Activated naive CD4-positive, alpha-beta T cell treated with anti-CD3 and anti-CD28 coated beads, Interleukin-2, amount 10 ng/mL, durations not matched to agents 7 days and 5 days (primary cell): ENCODE measurements at regions not wholly inside any gene's neighbourhood (a gene's known extent, or its start where the extent isn't known, plus 50 kb on each side); places are given as distances from the start of the nearest gene placed in this dataset.

ENCODE experiments used
- CTCF ChIA-PET: fragments of 350-600 bp; sonication (Branson Sonifier 250); formaldehyde crosslinking; loops from one replicate; lab custom pipeline; 2021; ENCODE audit warnings: antibody characterized with exemption; lab: Charles Lee
- DNase-seq: peaks from one replicate; pipeline ENCODE4 v3.0.0-alpha.2; 2020
- H3K27ac Mint-ChIP-seq: one replicate; pipeline ENCODE4 v1.8.0; 2021; ENCODE audit warnings: mild to moderate bottlenecking, moderate library complexity, mixed read lengths
- H3K27me3 Mint-ChIP-seq: one replicate; pipeline ENCODE4 v1.8.0; 2021; ENCODE audit warnings: mild to moderate bottlenecking, mixed read lengths
- H3K36me3 Mint-ChIP-seq: one replicate; pipeline ENCODE4 v1.8.0; 2021; ENCODE audit warnings: mixed read lengths
- H3K4me1 Mint-ChIP-seq: one replicate; pipeline ENCODE4 v1.8.0; 2021; ENCODE audit warnings: mixed read lengths
- H3K4me3 Mint-ChIP-seq: one replicate; pipeline ENCODE4 v1.8.0; 2021; ENCODE audit warnings: mild to moderate bottlenecking, moderate library complexity, mixed read lengths
- H3K9me3 Mint-ChIP-seq: one replicate; pipeline ENCODE4 v1.8.0; 2021; ENCODE audit warnings: mixed read lengths

DNA sequence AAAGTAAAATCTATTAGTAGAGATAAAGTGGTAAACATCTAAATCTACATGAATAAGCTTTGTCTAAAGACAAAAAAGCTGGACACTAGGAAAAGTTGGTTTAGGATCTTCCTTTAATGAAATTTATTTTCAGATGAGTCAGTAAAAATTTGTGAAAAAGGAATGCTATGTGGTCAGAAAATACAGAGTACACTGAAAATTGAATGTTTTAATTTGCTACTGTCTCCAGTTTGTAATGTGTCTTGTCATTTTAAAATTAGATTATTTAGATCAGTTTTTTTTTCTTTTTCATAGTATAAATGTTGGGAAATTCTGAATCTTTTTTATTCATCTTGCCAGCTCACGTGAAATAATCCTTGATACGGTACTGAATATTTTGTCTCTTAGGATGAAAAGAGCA, 56.9 kb downstream of the SLITRK6 start:
- no peaks in the 10 kb centered on the region for H3K9me3 Mint-ChIP-seq
- H3K27me3 Mint-ChIP-seq: no peaks in the 10 kb centered on the region
- H3K4me1 Mint-ChIP-seq: no peaks in the 10 kb centered on the region
- CTCF ChIA-PET: no interaction called here
- H3K27ac Mint-ChIP-seq: no peak overlapping the region
- no peaks in the 10 kb centered on the region for H3K36me3 Mint-ChIP-seq
- DNase-seq: no peak
- no peak overlapping the region for H3K4me3 Mint-ChIP-seq

DNA sequence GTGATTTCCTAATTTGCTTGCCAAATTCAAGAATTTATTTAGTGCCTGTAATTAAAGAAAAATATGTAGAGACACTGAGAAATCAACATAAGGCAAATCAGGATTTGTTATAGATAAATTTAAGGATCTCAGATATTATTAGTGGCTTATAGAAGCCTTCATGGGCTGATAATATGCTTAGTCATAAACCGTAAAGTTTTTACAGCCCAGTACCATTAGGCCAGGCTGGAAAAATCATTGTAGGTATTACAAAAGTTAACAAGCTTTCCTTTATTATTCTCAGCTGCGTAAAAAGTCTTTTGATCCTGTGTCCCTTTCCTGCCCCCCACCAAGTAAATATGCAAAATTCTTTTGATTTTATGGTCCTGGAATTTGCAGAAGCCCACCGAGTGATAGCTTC, 58.2 kb downstream of the SLITRK6 start:
- Mint-ChIP-seq H3K27ac (no peak overlapping the region), H3K4me3 (no peak overlapping the region), H3K4me1 (no peaks in the 10 kb centered on the region), H3K27me3 (no peaks in the 10 kb centered on the region), H3K9me3 (no peaks in the 10 kb centered on the region), H3K36me3 (no peaks in the 10 kb centered on the region)
- CTCF ChIA-PET: no interaction called here
- DNase-seq: no peak

DNA sequence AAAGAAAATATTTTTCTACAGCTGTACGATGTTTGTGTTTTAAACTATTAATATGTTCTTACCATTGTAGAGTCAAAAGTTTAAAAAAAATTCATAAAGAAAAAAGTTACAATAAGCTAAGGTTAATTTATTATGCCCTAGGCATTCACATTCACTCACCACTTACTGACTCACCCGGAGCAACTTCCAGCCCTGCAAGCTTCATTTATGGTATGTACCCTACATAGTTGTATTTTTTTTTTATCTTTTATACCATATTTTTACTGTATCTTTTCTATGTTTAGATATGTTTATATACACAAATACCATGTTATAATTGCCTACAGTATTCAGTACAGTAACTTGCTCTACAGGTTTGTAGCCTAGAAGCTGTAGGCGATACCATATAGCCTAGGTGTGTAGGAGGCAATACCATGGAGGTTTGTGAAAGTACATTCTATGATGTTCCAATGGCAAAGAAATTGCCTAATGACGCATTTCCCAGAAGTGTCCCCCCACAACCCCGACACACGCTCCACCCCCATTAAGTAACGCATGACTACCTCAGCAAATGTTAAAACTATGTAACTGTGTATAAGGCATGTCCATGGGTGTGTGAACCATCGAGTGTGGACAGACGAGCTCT, 60.4 kb downstream of the SLITRK6 start:
- DNase-seq: no peak
- Mint-ChIP-seq H3K36me3 (no peaks in the 10 kb centered on the region), H3K4me1 (no peaks in the 10 kb centered on the region), H3K27ac (no peak overlapping the region), H3K9me3 (no peaks in the 10 kb centered on the region), H3K27me3 (no peaks in the 10 kb centered on the region), H3K4me3 (no peak overlapping the region)
- CTCF ChIA-PET: interaction anchor here (0.6 kb wide), 1 partner anchor 1954 kb away, joined by 3 read pairs; no protein-coding TSS in a partner anchor

GRCh38 chr13:85737952-85738351, 61.3 kb downstream of the SLITRK6 start:
- H3K27ac Mint-ChIP-seq: no peak overlapping the region
- CTCF ChIA-PET: no interaction called here
- no peak for DNase-seq
- H3K36me3 Mint-ChIP-seq: no peaks in the 10 kb centered on the region
- no peak overlapping the region for H3K4me3 Mint-ChIP-seq
- H3K27me3 Mint-ChIP-seq: no peaks in the 10 kb centered on the region
- no peaks in the 10 kb centered on the region for H3K4me1 Mint-ChIP-seq
- no peaks in the 10 kb centered on the region for H3K9me3 Mint-ChIP-seq

- no peak for DNase-seq
- Mint-ChIP-seq H3K4me3 (no peak overlapping the region), H3K4me1 (no peaks in the 10 kb centered on the region), H3K27me3 (no peaks in the 10 kb centered on the region), H3K9me3 (no peaks in the 10 kb centered on the region), H3K36me3 (no peaks in the 10 kb centered on the region), H3K27ac (no peak overlapping the region)
- CTCF ChIA-PET: no interaction called here
Measured at GRCh38 chr13:85729296-85729695, 69.9 kb downstream of the SLITRK6 start.

- H3K4me3 Mint-ChIP-seq: no peak overlapping the region
- no peak for DNase-seq
- H3K36me3 Mint-ChIP-seq: no peaks in the 10 kb centered on the region
Measured at GRCh38 chr13:85728811-85729210, 70.4 kb downstream of the SLITRK6 start.

DNA sequence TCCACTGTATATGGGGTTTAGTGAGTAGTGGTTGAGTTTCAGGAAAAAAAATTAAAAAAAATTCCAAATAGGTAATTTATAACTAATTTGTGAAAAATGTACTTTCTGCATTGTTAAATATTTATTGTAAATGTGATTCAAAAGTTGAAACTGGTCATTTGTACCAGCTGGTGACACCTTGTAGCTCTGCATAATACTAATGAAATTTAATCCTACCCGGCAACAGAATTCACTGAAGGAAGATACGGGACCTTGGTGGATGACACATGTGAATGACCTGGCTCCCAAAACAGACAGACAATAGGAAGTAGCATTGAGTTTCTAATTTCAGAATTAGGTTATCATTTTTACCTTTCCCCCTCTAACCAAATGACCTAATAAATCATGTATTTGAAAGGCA, 73.8 kb downstream of the SLITRK6 start:
- Mint-ChIP-seq H3K36me3 (no peaks in the 10 kb centered on the region), H3K27me3 (no peaks in the 10 kb centered on the region), H3K4me1 (no peaks in the 10 kb centered on the region), H3K27ac (no peak overlapping the region), H3K4me3 (no peak overlapping the region), H3K9me3 (no peaks in the 10 kb centered on the region)
- CTCF ChIA-PET: no interaction called here
- no peak for DNase-seq

More at GRCh38 chr13:85728811-85729210, 70.4 kb downstream of the SLITRK6 start:
- H3K27me3 Mint-ChIP-seq: no peaks in the 10 kb centered on the region
- H3K4me1 Mint-ChIP-seq: no peaks in the 10 kb centered on the region
- CTCF ChIA-PET: no interaction called here
- H3K27ac Mint-ChIP-seq: no peak overlapping the region
- H3K9me3 Mint-ChIP-seq: no peaks in the 10 kb centered on the region

DNA sequence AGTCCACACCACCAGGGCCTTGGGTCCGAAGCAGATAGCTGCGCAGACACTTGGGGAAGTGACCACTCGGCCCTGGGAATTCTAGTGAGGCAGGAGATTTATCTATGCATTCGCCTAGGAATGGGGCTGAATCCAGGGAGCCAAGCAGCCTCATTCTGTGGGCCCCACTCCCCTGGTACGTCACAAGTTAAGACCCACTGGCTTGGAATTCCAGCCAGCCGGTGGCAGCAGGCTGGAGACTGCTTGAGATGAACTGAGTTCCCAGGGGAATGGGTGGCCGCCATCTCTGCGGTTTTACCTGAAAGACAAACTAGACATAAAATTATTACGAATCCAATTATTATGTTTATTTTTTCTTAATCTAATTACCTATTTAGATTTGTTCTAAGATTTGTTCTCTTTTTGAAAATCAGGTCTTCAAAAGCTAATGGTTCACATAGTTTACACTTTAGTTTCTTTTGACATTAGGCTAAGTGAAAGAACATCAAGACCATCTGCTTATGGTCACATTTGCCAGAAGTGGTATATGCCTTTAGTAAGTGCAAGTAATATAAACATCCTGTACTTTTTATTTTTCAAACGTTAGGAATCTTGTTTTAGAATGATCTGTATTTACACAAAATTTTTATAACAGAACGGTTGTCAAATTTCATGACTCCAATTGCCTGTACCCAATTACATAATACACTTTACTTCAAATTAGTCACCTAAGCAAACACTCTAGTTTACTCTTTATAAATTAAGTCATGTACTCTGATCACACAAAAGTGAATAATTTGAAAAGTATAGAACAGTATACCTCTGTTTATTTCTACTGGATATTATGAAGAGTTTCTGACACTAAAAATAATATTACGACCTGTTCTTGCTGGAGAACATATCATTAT, 74.4 kb downstream of the SLITRK6 start:
- no peak for DNase-seq
- H3K4me1 Mint-ChIP-seq: no peaks in the 10 kb centered on the region
- CTCF ChIA-PET: no interaction called here
- H3K27me3 Mint-ChIP-seq: no peaks in the 10 kb centered on the region
- H3K27ac Mint-ChIP-seq: no peak overlapping the region
- no peak overlapping the region for H3K4me3 Mint-ChIP-seq
- no peaks in the 10 kb centered on the region for H3K9me3 Mint-ChIP-seq
- H3K36me3 Mint-ChIP-seq: no peaks in the 10 kb centered on the region

DNA sequence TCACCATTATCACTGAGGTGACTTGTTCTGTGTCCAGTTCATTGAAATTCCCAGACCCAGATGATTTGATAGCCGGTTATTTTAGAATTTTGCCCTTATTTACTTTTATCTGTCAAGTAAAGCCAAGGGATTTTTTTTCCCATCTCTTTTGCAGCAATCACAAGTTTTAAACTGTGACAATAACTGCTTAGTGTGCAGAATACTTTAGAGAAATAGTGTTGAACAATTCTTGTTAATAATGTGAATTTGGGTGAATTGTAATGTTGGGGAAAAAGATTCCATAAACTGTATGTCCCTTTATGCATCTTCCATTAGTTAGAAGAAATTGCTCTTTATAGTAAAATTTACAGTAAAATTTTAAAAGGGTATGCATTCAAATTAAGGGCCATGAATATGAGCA, 79.5 kb downstream of the SLITRK6 start:
- Mint-ChIP-seq H3K27me3 (no peaks in the 10 kb centered on the region), H3K4me3 (no peak overlapping the region), H3K27ac (no peak overlapping the region), H3K36me3 (no peaks in the 10 kb centered on the region), H3K4me1 (no peaks in the 10 kb centered on the region), H3K9me3 (no peaks in the 10 kb centered on the region)
- CTCF ChIA-PET: no interaction called here
- no peak for DNase-seq

DNA sequence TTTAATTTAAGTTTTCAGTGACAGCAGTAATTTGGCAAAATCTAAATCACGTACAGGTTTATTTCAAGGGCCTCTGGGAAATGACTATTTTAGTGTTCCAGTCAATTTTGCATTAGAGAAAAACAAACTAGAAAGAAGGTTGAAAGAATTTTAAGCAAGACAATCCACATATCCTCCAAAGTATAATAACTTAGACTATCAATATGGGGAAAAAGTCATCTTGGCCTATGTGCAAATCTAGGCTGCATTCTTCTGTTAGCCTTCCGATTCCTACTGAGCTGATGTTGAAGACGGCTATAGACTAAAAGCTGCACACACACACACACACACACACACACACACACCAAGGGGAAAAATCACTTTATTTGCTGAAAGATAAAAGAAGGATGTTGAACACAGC, 81.3 kb downstream of the SLITRK6 start:
- no peak overlapping the region for H3K27ac Mint-ChIP-seq
- H3K36me3 Mint-ChIP-seq: no peaks in the 10 kb centered on the region
- no peaks in the 10 kb centered on the region for H3K4me1 Mint-ChIP-seq
- DNase-seq: no peak
- no peak overlapping the region for H3K4me3 Mint-ChIP-seq
- no peaks in the 10 kb centered on the region for H3K27me3 Mint-ChIP-seq
- H3K9me3 Mint-ChIP-seq: no peaks in the 10 kb centered on the region
- CTCF ChIA-PET: no interaction called here

- Mint-ChIP-seq H3K9me3 (no peaks in the 10 kb centered on the region), H3K27ac (no peak overlapping the region), H3K4me3 (no peak overlapping the region), H3K4me1 (no peaks in the 10 kb centered on the region), H3K27me3 (no peaks in the 10 kb centered on the region), H3K36me3 (no peaks in the 10 kb centered on the region)
- DNase-seq: no peak
- CTCF ChIA-PET: interaction anchor here (0.6 kb wide), 1 partner anchor 11 kb away, joined by 3 read pairs; no protein-coding TSS in a partner anchor
Measured at GRCh38 chr13:85710545-85710944, 88.7 kb downstream of the SLITRK6 start.

- DNase-seq: no peak
- Mint-ChIP-seq H3K4me1 (no peaks in the 10 kb centered on the region), H3K4me3 (no peak overlapping the region), H3K9me3 (no peaks in the 10 kb centered on the region), H3K27me3 (no peaks in the 10 kb centered on the region), H3K27ac (no peak overlapping the region), H3K36me3 (no peaks in the 10 kb centered on the region)
- CTCF ChIA-PET: no interaction called here
Measured at GRCh38 chr13:85709721-85710120, 89.5 kb downstream of the SLITRK6 start.

DNA sequence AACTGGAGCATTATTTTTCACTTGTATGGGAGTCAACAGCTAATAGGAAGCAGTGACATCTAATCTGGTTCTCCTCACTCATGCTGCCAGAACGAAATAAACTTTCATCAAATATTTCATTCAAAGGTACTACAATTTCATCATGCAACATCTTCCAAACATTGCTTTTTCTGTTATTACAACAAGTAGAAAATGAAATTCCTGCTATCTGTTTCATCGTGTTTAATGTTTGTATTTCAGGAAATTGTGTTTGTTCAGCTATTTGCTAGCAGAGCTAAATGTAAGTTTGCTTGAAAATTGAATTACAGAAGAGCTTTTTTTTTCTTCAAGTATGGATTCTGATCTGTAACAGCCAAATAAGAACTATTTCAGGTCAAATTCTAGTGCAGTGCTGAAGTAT, 90.1 kb downstream of the SLITRK6 start:
- no peak overlapping the region for H3K27ac Mint-ChIP-seq
- no peak overlapping the region for H3K4me3 Mint-ChIP-seq
- CTCF ChIA-PET: no interaction called here
- H3K27me3 Mint-ChIP-seq: no peaks in the 10 kb centered on the region
- DNase-seq: no peak
- no peaks in the 10 kb centered on the region for H3K36me3 Mint-ChIP-seq
- no peaks in the 10 kb centered on the region for H3K9me3 Mint-ChIP-seq
- no peaks in the 10 kb centered on the region for H3K4me1 Mint-ChIP-seq

DNA sequence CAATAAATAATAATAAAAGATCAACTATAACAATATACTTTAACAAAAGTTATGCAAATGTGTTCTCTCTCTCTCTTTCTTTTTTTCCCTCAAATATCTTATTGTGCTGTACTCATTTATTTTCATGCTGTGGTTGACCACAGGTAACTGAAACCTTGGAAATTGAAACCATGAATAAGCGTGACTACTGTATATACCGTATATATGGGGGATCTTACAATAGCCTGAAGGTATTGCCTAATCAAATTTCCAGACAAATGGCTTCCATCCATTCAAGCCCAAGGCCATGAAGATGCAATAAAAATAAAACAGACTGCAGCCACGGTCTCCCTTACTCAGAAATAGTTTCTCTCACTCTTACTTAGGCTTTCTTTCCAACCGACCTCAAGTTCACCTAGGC, 98.3 kb downstream of the SLITRK6 start:
- CTCF ChIA-PET: no interaction called here
- no peak overlapping the region for H3K4me3 Mint-ChIP-seq
- H3K27me3 Mint-ChIP-seq: no peaks in the 10 kb centered on the region
- H3K36me3 Mint-ChIP-seq: no peaks in the 10 kb centered on the region
- no peak overlapping the region for H3K27ac Mint-ChIP-seq
- no peaks in the 10 kb centered on the region for H3K4me1 Mint-ChIP-seq
- H3K9me3 Mint-ChIP-seq: peaks cover 28% of the 10 kb centered on the region
- DNase-seq: no peak

DNA sequence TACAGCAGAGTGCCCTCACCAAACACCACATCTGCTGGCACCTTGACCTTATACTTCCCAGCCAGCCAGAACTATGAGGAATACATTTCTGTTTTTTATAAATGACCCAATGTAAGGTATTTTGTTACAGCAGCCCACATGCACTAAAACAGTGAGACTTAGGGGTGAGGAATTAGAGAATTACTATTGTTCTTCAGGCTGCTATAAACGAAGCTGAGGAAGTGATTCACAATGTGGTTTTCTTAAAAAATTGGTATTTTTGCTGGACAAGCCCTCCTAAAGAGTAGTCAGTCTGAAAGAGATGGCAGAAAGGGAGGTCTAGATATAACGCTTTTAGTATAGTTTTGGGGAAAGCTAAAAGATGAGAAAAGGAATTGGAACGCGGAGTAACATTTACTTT, 101.0 kb downstream of the SLITRK6 start:
- CTCF ChIA-PET: no interaction called here
- peaks cover 27% of the 10 kb centered on the region for H3K9me3 Mint-ChIP-seq
- no peak overlapping the region for H3K4me3 Mint-ChIP-seq
- DNase-seq: no peak
- H3K27ac Mint-ChIP-seq: no peak overlapping the region
- H3K36me3 Mint-ChIP-seq: no peaks in the 10 kb centered on the region
- H3K4me1 Mint-ChIP-seq: no peaks in the 10 kb centered on the region
- H3K27me3 Mint-ChIP-seq: no peaks in the 10 kb centered on the region
